ENCODE measurements at regions not wholly inside any gene's neighbourhood (a gene's known extent, or its start where the extent isn't known, plus 50 kb on each side); places are given as distances from the start of the nearest gene placed in this dataset.

- no peak for DNase-seq (ENCODE audit: low read depth)
- H3K4me3 ChIP-seq (ENCODE audit: low read length) = no peak overlapping the region
- no peak for TF ChIP-seq CTCF (IDR thresholded peaks at IDR 0.05; ENCODE audit: insufficient read depth, low read depth, low read length, missing control alignments)
These were observed 872.6 kb downstream of the TDRD15 start for GRCh38 chr2:21996339-21996738.

- H3K4me3 ChIP-seq (ENCODE audit: low read length) = no peak overlapping the region
- DNase-seq (ENCODE audit: low read depth) = no peak
- TF ChIP-seq CTCF (IDR thresholded peaks at IDR 0.05; ENCODE audit: insufficient read depth, low read depth, low read length, missing control alignments) = no peak
These were observed 875.8 kb downstream of the TDRD15 start for GRCh38 chr2:21999522-21999921.

- no peak for DNase-seq (ENCODE audit: low read depth)
- no peak for TF ChIP-seq CTCF (IDR thresholded peaks at IDR 0.05; ENCODE audit: insufficient read depth, low read depth, low read length, missing control alignments)
- H3K4me3 ChIP-seq (ENCODE audit: low read length) = no peak overlapping the region
These were observed 878.3 kb downstream of the TDRD15 start for GRCh38 chr2:22002066-22002465.

GRCh38 chr2:22003270-22003669 is 879.5 kb downstream of the TDRD15 start:
- DNase-seq (ENCODE audit: low read depth) = no peak
- H3K4me3 ChIP-seq (ENCODE audit: low read length) = no peak overlapping the region
- no peak for TF ChIP-seq CTCF (IDR thresholded peaks at IDR 0.05; ENCODE audit: insufficient read depth, low read depth, low read length, missing control alignments)

GRCh38 chr2:22011048-22011447 is 887.3 kb downstream of the TDRD15 start:
- TF ChIP-seq CTCF (IDR thresholded peaks at IDR 0.05; ENCODE audit: insufficient read depth, low read depth, low read length, missing control alignments) = no peak
- no peak overlapping the region for H3K4me3 ChIP-seq (ENCODE audit: low read length)
- no peak for DNase-seq (ENCODE audit: low read depth)

GRCh38 chr2:22020091-22020742 is 896.4 kb downstream of the TDRD15 start:
- TF ChIP-seq CTCF (IDR thresholded peaks at IDR 0.05; ENCODE audit: insufficient read depth, low read depth, low read length, missing control alignments) = no peak
- no peak overlapping the region for H3K4me3 ChIP-seq (ENCODE audit: low read length)
- no peak for DNase-seq (ENCODE audit: low read depth)

- TF ChIP-seq CTCF (IDR thresholded peaks at IDR 0.05; ENCODE audit: insufficient read depth, low read depth, low read length, missing control alignments) = no peak
- no peak for DNase-seq (ENCODE audit: low read depth)
- no peak overlapping the region for H3K4me3 ChIP-seq (ENCODE audit: low read length)
These were observed 903.7 kb downstream of the TDRD15 start for GRCh38 chr2:22027345-22028005.

Data from epithelial cell of esophagus (primary cell).